HG03442 (cell line): ENCODE measurements at regions not wholly inside any gene's neighbourhood (a gene's known extent, or its start where the extent isn't known, plus 50 kb on each side); places are given as distances from the start of the nearest gene placed in this dataset.
"Not testable (repeated sequence)": the region's sequence is repeated elsewhere in the genome, so short reads cannot be mapped to it uniquely, and the experiment has no call there.

ENCODE experiments used
- ATAC-seq: cut with Tn5 transposase; IDR thresholded peaks from one replicate; pipeline ENCODE4 v1.9.1; 2021; ENCODE audit warnings: mild to moderate bottlenecking, moderate library complexity; ENCODE audit not compliant: unreplicated experiment

- ATAC-seq, result no peak
Observed at GRCh38 chr20:57813509-57814269, 103.9 kb upstream of the PMEPA1 start.

GRCh38 chr20:57812632-57813031, 102.8 kb upstream of the PMEPA1 start:
- not testable (repeated sequence) for ATAC-seq

- ATAC-seq, result no peak
Observed at GRCh38 chr20:57811374-57812020, 101.7 kb upstream of the PMEPA1 start.

GRCh38 chr20:57810511-57811373, 100.9 kb upstream of the PMEPA1 start:
- no peak for ATAC-seq

GRCh38 chr20:57809661-57810172, 99.9 kb upstream of the PMEPA1 start:
- no peak for ATAC-seq

- ATAC-seq, result no peak
Observed at GRCh38 chr20:57809149-57809548, 99.3 kb upstream of the PMEPA1 start.

GRCh38 chr20:57808264-57809070, 98.7 kb upstream of the PMEPA1 start:
- ATAC-seq, result no peak

GRCh38 chr20:57807401-57808263, 97.8 kb upstream of the PMEPA1 start:
- ATAC-seq, result no peak

- ATAC-seq, result no peak
Observed at GRCh38 chr20:57806975-57807374, 97.2 kb upstream of the PMEPA1 start.

GRCh38 chr20:57806476-57806875, 96.7 kb upstream of the PMEPA1 start:
- ATAC-seq, result no peak

GRCh38 chr20:57805747-57806146, 95.9 kb upstream of the PMEPA1 start:
- no peak for ATAC-seq

- no peak for ATAC-seq
Observed at GRCh38 chr20:57804470-57805250, 94.8 kb upstream of the PMEPA1 start.

GRCh38 chr20:57803508-57804005, 93.7 kb upstream of the PMEPA1 start:
- ATAC-seq, result no peak

- no peak for ATAC-seq
Observed at GRCh38 chr20:57802765-57803507, 93.1 kb upstream of the PMEPA1 start.

- no peak for ATAC-seq
Observed at GRCh38 chr20:57801581-57801980, 91.8 kb upstream of the PMEPA1 start.

GRCh38 chr20:57800791-57801430, 91.1 kb upstream of the PMEPA1 start:
- no peak for ATAC-seq

- no peak for ATAC-seq
Observed at GRCh38 chr20:57797401-57797800, 87.6 kb upstream of the PMEPA1 start.
